HG02943 (cell line): ENCODE measurements at regions not wholly inside any gene's neighbourhood (a gene's known extent, or its start where the extent isn't known, plus 50 kb on each side); places are given as distances from the start of the nearest gene placed in this dataset.

Source experiments
- ATAC-seq: cut with Tn5 transposase; IDR thresholded peaks from one replicate; pipeline ENCODE4 v1.9.1; 2021; ENCODE audit warnings: mild to moderate bottlenecking, low read depth, moderate library complexity; ENCODE audit not compliant: unreplicated experiment

- ATAC-seq, result no peak
Measured at GRCh38 chr11:91209751-91210150, 986.9 kb upstream of the CHORDC1 start.

- ATAC-seq, result no peak
Measured at GRCh38 chr11:91209306-91209705, 986.5 kb upstream of the CHORDC1 start.

DNA sequence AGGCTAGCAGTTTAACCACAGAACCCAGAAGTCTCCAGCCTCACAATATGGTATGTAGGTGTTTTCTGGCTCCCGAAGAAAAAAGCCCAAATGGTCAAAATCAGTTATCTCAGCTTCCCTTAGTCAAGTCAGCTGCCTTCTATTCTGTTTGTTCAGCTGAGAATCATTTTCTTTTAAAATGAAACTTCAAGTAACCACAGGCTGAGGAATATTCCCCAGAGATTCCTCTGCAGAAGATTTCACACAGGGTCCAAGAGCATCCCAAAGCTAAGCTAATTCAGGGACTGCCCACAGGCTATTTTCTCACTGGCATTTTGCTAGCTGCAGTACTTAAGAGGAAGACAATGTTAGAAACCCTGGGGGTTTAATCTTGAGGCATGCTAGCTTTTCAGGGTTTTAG lies 977.0 kb upstream of the CHORDC1 start:
- no peak for ATAC-seq

DNA sequence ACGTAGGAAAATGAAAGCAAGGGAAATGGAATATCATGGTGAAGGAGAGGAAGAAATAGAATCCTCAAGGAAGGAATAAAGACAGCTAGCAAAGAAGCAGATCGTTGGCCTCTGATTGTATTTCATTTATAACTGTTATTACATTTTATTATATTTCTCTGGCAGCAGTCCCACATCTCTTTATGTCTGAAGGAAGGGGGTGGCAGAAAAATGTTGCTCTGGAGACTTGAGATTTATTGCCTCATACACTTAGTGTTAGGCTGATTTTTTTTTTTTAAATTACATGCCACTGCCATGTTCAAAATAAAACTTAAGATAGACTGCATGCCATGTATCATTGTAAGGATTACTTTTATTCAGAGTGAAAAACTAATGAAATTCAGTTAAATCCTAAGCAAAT lies 971.7 kb upstream of the CHORDC1 start:
- no peak for ATAC-seq

DNA sequence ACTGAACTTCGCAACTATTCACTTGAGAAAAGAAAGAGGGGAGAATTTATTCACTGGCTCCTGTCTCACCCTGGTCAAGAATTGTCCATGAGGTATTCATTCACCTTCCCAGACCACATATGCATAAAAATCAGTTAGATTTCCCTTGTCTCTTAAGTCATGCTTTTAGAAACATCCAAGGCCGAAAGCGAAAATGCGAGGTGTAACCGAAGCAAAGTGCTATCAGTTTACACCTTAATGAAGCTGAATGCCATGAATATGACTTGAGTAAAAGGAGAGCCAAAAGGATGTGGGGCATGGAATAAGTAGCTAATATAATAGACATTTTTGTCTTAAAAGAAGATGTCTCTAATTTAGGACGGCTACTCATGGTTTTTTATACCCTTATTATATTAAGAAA lies 965.6 kb upstream of the CHORDC1 start:
- ATAC-seq, result no peak

DNA sequence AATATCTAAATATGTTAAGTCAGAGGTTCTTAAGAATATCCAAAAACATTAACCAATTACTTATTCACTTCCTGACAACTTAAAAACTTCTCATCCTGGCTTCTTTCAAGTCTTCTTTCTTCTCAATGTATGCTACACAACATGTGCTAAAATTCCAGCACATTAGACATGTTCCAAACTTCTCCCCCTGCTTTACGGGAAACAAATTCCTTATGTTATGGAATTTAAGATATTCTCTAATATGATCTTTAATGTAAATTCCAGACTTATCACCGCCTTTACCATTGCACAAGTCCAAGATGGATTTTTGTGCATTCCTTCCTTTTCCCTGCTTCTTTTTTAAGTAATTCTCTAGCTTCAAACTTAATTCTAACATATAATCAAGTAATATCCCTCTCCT lies 964.5 kb upstream of the CHORDC1 start:
- ATAC-seq, result no peak

DNA sequence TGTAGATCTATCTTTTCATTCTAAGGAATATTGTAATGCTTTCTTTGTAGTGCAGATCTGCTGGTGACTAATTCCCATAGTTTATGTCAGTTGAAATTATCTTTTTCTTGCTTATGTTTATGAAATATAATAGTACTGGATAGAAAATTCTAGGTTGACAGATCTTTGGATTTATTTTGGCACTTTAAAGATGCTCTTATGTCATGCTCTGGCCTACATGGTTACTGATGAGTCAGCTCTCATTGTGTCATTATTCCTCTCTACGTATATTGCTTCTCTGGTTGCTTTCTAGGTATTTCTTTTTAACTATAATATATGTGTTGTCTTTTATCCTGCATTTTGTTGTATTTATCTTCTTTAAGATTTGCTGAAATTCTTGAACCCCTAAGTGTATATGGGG lies 955.5 kb upstream of the CHORDC1 start:
- no peak for ATAC-seq

- ATAC-seq, result no peak
Measured at GRCh38 chr11:91174734-91175133, 951.9 kb upstream of the CHORDC1 start.

GRCh38 chr11:91174193-91174592 lies 951.3 kb upstream of the CHORDC1 start:
- no peak for ATAC-seq

- no peak for ATAC-seq
Measured at GRCh38 chr11:91173701-91174100, 950.9 kb upstream of the CHORDC1 start.

- no peak for ATAC-seq
Measured at GRCh38 chr11:91170711-91171110, 947.9 kb upstream of the CHORDC1 start.

GRCh38 chr11:91164452-91164822 lies 941.6 kb upstream of the CHORDC1 start:
- no peak for ATAC-seq

DNA sequence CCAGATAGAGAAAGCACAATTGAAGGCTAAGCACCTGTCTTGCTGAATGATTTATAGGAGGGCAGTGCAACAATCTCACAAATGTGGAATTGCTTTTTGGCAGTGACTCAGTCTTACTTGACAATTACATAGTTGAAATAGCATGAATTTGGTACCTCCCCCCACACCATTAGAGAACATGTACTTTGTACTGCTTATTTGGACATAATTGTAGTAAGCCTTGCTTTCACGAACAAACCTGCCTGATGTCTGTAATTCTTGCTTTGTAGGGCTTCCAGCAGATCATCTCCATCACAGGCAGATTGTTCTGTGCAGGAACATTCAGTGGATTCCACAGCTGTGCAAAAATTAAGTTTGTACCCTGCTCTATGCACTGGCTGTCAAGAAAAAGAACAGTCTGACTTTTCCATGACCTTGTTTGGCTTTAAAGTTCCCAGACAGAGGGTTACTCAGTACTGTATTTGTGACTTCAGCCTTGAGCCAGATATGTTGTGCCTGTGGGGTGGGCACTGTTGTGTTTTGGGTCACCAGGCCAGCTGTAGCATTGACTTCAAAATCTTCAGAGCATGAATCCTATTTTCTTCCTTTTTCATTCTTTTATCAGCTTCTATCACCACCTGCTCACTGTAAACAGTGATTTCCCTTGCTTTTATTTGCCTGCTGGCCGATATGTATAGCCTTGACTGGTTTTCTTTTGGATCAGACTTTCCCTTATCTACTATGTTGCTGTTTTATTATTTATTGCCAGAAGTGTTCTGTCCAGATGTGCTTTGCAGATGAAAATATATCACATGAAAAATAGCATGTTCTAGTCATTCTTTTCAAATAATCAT lies 941.0 kb upstream of the CHORDC1 start:
- no peak for ATAC-seq

DNA sequence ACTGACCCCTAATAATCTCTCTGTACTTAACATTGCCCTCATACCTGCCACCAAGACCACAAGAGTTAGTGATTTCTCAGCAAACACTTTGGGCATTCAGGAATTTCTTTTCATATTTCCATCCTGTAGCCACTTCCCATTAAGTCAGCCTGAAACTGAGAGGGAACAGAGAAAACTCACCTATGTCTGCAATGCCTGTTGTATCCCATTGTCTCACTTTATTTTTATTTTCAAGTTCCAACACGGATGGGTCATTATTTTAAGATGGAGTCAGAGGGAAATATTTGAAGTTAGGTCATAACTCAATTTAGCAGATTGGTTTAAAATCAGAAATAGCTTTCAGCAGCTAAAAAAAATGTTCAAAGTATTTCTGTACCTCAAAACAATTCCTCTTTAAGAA lies 937.8 kb upstream of the CHORDC1 start:
- no peak for ATAC-seq

- ATAC-seq, result no peak
Measured at GRCh38 chr11:91158891-91159537, 936.2 kb upstream of the CHORDC1 start.

GRCh38 chr11:91158297-91158696 lies 935.4 kb upstream of the CHORDC1 start:
- no peak for ATAC-seq

DNA sequence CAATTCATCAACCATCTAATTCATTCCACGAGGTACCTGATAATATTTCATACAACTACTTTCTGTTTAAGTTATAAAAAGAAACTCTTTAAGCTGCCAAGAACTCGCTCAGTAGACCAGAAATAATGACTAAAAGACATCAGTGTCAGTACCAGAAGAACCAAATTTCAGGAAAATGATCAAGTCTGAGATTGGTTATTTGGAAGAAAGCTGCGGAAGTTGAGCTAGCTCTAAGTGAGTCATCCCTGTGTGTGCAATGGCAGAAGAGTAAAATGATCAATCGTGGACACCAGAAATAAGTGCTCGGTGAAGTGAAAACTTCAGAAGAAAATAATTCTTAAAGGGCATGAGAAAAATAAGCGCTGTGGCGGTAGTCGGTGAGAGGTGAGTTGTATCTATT lies 933.2 kb upstream of the CHORDC1 start:
- ATAC-seq, result no peak

GRCh38 chr11:91147885-91148284 lies 925.0 kb upstream of the CHORDC1 start:
- ATAC-seq, result no peak

DNA sequence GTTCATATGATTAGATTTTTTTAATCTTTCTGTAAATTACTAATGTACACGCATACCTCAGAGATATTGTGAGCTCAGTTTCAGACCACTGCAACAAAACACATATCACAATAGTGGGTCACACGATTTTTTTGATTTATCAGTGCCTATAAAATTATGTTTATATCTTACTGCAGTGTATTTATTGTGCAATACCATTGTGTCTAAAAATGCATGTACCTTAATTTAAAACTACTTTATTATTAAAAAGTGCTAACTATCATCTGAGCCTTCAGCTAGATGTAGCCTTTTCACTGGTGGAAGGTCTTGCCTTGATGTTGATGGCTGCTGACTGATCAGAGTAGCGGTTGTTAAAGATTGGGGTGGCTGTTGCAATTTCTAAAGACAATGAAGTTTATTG lies 918.8 kb upstream of the CHORDC1 start:
- no peak for ATAC-seq

DNA sequence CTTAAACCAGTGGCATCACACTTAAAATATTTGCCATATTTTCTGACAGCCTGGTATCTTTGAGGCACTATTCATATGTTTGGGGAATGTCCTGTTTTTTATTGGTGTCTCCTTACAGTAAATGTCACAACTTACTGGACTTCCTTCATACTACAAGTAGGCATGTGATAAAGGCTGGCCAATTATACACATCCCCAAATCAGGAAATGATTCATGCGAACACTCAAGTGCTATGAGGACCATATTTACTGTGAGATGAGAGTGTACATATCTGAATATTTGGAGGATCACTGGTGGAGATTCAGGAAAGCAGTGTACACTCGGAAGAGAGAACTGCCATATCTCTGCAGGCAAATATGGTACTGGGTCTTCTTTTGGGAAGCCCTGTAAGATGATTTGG lies 913.8 kb upstream of the CHORDC1 start:
- no peak for ATAC-seq

- ATAC-seq, result no peak
Measured at GRCh38 chr11:91133361-91133760, 910.5 kb upstream of the CHORDC1 start.

DNA sequence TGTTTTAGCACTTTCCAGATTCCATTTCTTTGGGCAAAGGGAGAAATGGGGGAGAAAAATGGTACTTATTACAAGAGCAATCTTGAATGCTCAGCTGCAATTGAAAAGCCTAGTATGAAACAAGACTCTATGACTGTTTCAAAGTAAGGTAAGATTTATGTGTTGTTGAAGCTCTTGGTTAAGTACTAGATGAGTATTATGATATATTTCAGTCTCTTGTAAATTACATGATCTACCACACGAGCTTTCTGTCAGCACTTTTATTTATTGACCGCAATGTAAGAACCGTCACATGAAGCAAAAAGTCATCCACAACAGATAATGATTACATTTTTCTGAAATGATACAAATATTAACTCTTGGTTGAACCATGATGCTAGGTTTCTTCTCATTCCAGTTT lies 906.7 kb upstream of the CHORDC1 start:
- no peak for ATAC-seq
